NCI-H82 treated with DMSO at 0.1 percent for 48 hours (cell line): ENCODE measurements at regions not wholly inside any gene's neighbourhood (a gene's known extent, or its start where the extent isn't known, plus 50 kb on each side); places are given as distances from the start of the nearest gene placed in this dataset.

Experiments used
- DNase-seq: peaks from one replicate; lab custom pipeline; 2025; ENCODE audit not compliant: unreplicated experiment; lab: John Stamatoyannopoulos, UW

- DNase-seq: no peak
Measured at GRCh38 chr14:97458661-97459579, 661.7 kb downstream of the VRK1 start.

GRCh38 chr14:97462081-97462480, 664.9 kb downstream of the VRK1 start:
- DNase-seq: no peak

- DNase-seq: no peak
Measured at GRCh38 chr14:97468220-97468619, 671.0 kb downstream of the VRK1 start.

- no peak for DNase-seq
Measured at GRCh38 chr14:97477353-97477752, 680.2 kb downstream of the VRK1 start.

GRCh38 chr14:97485201-97485600, 688.0 kb downstream of the VRK1 start:
- DNase-seq: no peak

GRCh38 chr14:97486601-97487120, 689.5 kb downstream of the VRK1 start:
- DNase-seq: no peak

- no peak for DNase-seq
Measured at GRCh38 chr14:97489750-97490149, 692.6 kb downstream of the VRK1 start.

GRCh38 chr14:97490521-97491070, 693.4 kb downstream of the VRK1 start:
- peak; percentile 75 for DNase-seq

GRCh38 chr14:97491697-97492096, 694.5 kb downstream of the VRK1 start:
- DNase-seq: no peak

- no peak for DNase-seq
Measured at GRCh38 chr14:97499790-97500481, 702.8 kb downstream of the VRK1 start.

GRCh38 chr14:97506626-97507025, 709.4 kb downstream of the VRK1 start:
- DNase-seq: no peak

- no peak for DNase-seq
Measured at GRCh38 chr14:97513891-97514290, 716.7 kb downstream of the VRK1 start.

- no peak for DNase-seq
Measured at GRCh38 chr14:97517566-97518234, 720.5 kb downstream of the VRK1 start.

- no peak for DNase-seq
Measured at GRCh38 chr14:97523936-97524335, 726.8 kb downstream of the VRK1 start.

- no peak for DNase-seq
Measured at GRCh38 chr14:97524589-97525319, 727.6 kb downstream of the VRK1 start.

- no peak for DNase-seq
Measured at GRCh38 chr14:97527993-97528392, 730.8 kb downstream of the VRK1 start.

GRCh38 chr14:97532052-97532451, 734.9 kb downstream of the VRK1 start:
- no peak for DNase-seq

GRCh38 chr14:97536421-97536820, 739.2 kb downstream of the VRK1 start:
- no peak for DNase-seq

- DNase-seq: no peak
Measured at GRCh38 chr14:97538749-97539410, 741.7 kb downstream of the VRK1 start.

GRCh38 chr14:97539411-97539795, 742.2 kb downstream of the VRK1 start:
- DNase-seq: no peak
